ENCODE measurements at regions not wholly inside any gene's neighbourhood (a gene's known extent, or its start where the extent isn't known, plus 50 kb on each side); places are given as distances from the start of the nearest gene placed in this dataset.

DNA sequence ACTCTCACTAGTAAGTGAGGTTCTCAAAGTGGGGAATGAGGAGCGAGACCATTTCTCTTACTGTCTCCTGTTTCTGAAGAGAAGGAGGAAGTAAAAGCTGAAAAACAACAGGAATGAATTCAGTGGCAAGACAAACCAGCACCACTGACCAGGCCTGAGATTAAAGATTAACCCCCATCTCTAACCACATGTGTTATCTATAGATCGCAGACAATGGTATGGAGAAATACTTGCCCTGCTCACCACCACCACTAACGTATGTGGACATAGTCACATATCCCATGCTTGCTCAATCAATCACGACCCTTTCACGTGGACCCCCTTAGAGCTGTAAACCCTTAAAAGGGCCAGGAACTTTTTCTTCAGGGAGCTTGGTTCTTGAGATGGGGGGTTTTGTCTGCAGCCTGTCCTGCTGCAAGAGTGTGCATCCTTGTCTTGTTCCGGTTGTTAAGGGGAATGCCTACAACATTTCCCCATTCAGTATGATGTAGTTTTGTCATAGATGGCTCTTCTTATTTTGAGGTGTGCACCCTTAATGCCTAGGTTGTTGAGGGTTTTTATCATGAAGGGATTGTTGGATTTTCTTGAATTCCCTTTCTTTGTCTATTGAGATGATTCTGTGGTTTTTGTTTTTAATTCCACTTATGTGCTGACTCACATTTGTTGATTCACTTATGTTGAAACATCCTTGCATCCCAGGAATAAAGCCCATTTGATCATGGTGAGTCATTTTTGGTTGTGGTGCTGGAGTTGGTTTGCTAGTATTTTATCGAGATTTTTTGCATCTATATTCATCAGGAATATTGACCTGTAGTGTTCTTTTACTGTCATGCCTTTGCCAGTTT lies 698.8 kb upstream of the LMO3 start:
- no peaks in the 10 kb centered on the region for H3K27me3 ChIP-seq
- in situ Hi-C loops (cut with MboI; ENCODE audit: low pct_ligation_motif_present in 1 of 4, low pct_unique_long_range_greater_than_20kb in 1 of 4, low sequenced_read_pairs in 3 of 4) (no loop called here), intact Hi-C loops (cut with DNase I; ENCODE audit: low total_unique reads) (loop anchor here (5.0 kb wide), 1 partner anchor 828 kb away; no protein-coding TSS in a partner anchor)
- DNase-seq, result no peak
- H3K4me1 ChIP-seq, result no peaks in the 10 kb centered on the region
- H3K27ac ChIP-seq, result no peak overlapping the region
- peaks cover 0 to 15% of the 10 kb centered on the region in 2 donors for H3K9me3 ChIP-seq
- H3K36me3 ChIP-seq, result no peaks in the 10 kb centered on the region
- no peak for TF ChIP-seq POLR2A (IDR thresholded peaks at IDR 0.05)
- no peak for TF ChIP-seq POLR2AphosphoS5 (IDR thresholded peaks at IDR 0.05)
- TF ChIP-seq, protein P1, sequence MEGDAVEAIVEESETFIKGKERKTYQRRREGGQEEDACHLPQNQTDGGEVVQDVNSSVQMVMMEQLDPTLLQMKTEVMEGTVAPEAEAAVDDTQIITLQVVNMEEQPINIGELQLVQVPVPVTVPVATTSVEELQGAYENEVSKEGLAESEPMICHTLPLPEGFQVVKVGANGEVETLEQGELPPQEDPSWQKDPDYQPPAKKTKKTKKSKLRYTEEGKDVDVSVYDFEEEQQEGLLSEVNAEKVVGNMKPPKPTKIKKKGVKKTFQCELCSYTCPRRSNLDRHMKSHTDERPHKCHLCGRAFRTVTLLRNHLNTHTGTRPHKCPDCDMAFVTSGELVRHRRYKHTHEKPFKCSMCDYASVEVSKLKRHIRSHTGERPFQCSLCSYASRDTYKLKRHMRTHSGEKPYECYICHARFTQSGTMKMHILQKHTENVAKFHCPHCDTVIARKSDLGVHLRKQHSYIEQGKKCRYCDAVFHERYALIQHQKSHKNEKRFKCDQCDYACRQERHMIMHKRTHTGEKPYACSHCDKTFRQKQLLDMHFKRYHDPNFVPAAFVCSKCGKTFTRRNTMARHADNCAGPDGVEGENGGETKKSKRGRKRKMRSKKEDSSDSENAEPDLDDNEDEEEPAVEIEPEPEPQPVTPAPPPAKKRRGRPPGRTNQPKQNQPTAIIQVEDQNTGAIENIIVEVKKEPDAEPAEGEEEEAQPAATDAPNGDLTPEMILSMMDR (IDR thresholded peaks at IDR 0.05), result no peak
- TF ChIP-seq EP300 (IDR thresholded peaks at IDR 0.05; ENCODE audit: low read depth), result no peak
- WGBS, 2 donors (ENCODE audit: low coverage in 1 of 2), result 82 to 88% methylated on average over 6 to 7 of the region's 7 CpGs
- no peak overlapping the region for H3K4me3 ChIP-seq

DNA sequence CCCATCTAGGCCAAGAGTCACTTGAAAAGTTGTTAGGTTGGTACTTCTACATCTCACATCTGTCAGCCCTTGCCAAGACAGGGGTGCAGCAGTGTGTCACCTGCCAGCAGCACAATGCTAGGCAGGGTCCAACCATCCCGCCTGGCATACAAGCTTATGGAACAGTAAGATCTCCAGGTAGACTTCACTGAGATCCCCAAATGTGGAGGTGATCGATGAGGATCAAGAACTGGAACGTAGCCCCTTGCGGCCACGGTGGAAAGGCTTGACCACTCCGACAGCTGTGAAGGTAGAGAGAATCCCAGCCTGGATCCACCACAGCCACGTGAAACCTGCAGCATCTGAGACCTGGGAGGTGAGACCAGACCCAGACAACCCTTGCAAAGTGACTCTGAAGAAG lies 696.0 kb upstream of the LMO3 start:
- intact Hi-C loops (cut with DNase I; ENCODE audit: low total_unique reads), result loop anchor here (5.0 kb wide), 1 partner anchor 830 kb away; no protein-coding TSS in a partner anchor
- no peak overlapping the region for H3K27ac ChIP-seq
- in situ Hi-C loops (cut with MboI; ENCODE audit: low pct_ligation_motif_present in 1 of 4, low pct_unique_long_range_greater_than_20kb in 1 of 4, low sequenced_read_pairs in 3 of 4), result no loop called here
- peaks cover 0 to 15% of the 10 kb centered on the region in 2 donors for H3K9me3 ChIP-seq
- H3K27me3 ChIP-seq, result no peaks in the 10 kb centered on the region
- no peak overlapping the region for H3K4me3 ChIP-seq
- whole genome bisulfite sequencing, 2 donors (ENCODE audit: low coverage in 1 of 2), result 71% methylated on average over 7 of the region's 7 CpGs; no CpG with 5 or more reads in 1 of the 2 donors
- H3K4me1 ChIP-seq, result no peaks in the 10 kb centered on the region
- no peak for DNase-seq
- TF ChIP-seq, protein P1 (IDR thresholded peaks at IDR 0.05), result no peak
- TF ChIP-seq EP300 (IDR thresholded peaks at IDR 0.05; ENCODE audit: low read depth) (no peak), POLR2A (IDR thresholded peaks at IDR 0.05) (no peak), POLR2AphosphoS5 (IDR thresholded peaks at IDR 0.05) (no peak)
- H3K36me3 ChIP-seq, result no peaks in the 10 kb centered on the region

DNA sequence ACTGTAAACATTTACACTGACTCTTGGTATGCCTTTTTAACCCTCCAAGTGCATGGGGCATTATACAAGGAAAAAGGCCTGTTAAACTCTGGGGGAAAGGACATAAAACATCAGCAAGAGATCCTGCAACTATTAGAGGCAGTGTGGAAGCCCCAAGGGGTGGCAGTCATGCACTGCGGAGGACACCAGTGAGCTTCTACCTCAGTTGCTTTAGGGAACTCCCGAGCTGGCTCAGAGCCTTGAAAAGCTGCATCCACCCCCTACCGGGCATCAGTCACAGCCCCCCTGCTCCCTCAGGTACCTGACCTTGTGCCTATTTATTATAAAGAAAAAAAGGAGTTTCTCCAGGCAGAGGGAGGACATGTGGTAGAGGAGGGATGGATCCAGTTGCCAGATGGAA lies 695.6 kb upstream of the LMO3 start:
- in situ Hi-C loops (cut with MboI; ENCODE audit: low pct_ligation_motif_present in 1 of 4, low pct_unique_long_range_greater_than_20kb in 1 of 4, low sequenced_read_pairs in 3 of 4), result no loop called here
- no peak overlapping the region for H3K4me3 ChIP-seq
- 62 to 86% methylated on average over 2 to 3 of the region's 3 CpGs for WGBS, 2 donors (ENCODE audit: low coverage in 1 of 2)
- no peaks in the 10 kb centered on the region for H3K4me1 ChIP-seq
- no peak for DNase-seq
- no peak overlapping the region for H3K27ac ChIP-seq
- no peak for TF ChIP-seq POLR2AphosphoS5 (IDR thresholded peaks at IDR 0.05)
- TF ChIP-seq POLR2A (IDR thresholded peaks at IDR 0.05), result no peak
- TF ChIP-seq, protein P1 (IDR thresholded peaks at IDR 0.05), result no peak
- no peak for TF ChIP-seq EP300 (IDR thresholded peaks at IDR 0.05; ENCODE audit: low read depth)
- H3K36me3 ChIP-seq, result no peaks in the 10 kb centered on the region
- intact Hi-C loops (cut with DNase I; ENCODE audit: low total_unique reads), result loop anchor here (5.0 kb wide), 1 partner anchor 831 kb away; no protein-coding TSS in a partner anchor
- H3K27me3 ChIP-seq, result no peaks in the 10 kb centered on the region
- peaks cover 0 to 13% of the 10 kb centered on the region in 2 donors for H3K9me3 ChIP-seq

DNA sequence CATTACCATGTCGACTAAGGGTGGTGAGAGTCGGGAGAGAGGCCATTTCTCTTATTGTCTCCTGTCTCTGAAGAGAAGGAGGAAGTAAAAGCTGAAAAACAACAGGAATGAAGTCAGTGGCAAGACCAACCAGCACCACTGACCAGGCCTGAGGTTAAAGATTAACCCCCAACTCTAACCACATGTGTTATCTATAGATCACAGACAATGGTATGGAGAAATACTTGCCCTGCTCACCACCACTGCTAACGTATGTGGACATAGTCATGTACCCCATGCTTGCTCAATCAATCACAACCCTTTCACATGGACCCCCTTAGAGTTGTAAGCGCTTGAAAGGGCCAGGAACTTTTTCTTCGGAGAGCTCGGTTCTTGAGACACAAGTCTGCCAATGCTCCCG lies 690.9 kb upstream of the LMO3 start:
- Histone ChIP-seq H3K4me1 (no peaks in the 10 kb centered on the region), H3K27ac (no peak overlapping the region), H3K4me3 (no peak overlapping the region), H3K9me3 (no peaks in the 10 kb centered on the region), H3K36me3 (no peaks in the 10 kb centered on the region), H3K27me3 (no peaks in the 10 kb centered on the region)
- in situ Hi-C loops (cut with MboI; ENCODE audit: low pct_ligation_motif_present in 1 of 4, low pct_unique_long_range_greater_than_20kb in 1 of 4, low sequenced_read_pairs in 3 of 4), result no loop called here
- DNase-seq, result no peak
- TF ChIP-seq POLR2AphosphoS5 (IDR thresholded peaks at IDR 0.05) (no peak), POLR2A (IDR thresholded peaks at IDR 0.05) (no peak), EP300 (IDR thresholded peaks at IDR 0.05; ENCODE audit: low read depth) (no peak)
- TF ChIP-seq, protein P1 (IDR thresholded peaks at IDR 0.05), result no peak
- 88 to 100% methylated on average over 1 to 7 of the region's 7 CpGs for WGBS, 2 donors (ENCODE audit: low coverage in 1 of 2)
- intact Hi-C loops (cut with DNase I; ENCODE audit: low total_unique reads), result no loop called here

Measured in transverse colon (tissue), 4 donors.